ENCODE measurements at regions not wholly inside any gene's neighbourhood (a gene's known extent, or its start where the extent isn't known, plus 50 kb on each side); places are given as distances from the start of the nearest gene placed in this dataset.

- no peak overlapping the region for H3K4me3 ChIP-seq (ENCODE audit: low read depth, low read length)
- no peaks in the 10 kb centered on the region for H3K36me3 ChIP-seq (ENCODE audit: control insufficient read depth, insufficient read depth, low read length)
- no peak overlapping the region for H3K9ac ChIP-seq (ENCODE audit: low read length)
- H3K27me3 ChIP-seq (ENCODE audit: control insufficient read depth, insufficient read depth, low read length), result no peaks in the 10 kb centered on the region
- no peaks in the 10 kb centered on the region for H3K9me3 ChIP-seq (ENCODE audit: control insufficient read depth, insufficient read depth, low read depth, low read length)
- H3K27ac ChIP-seq (ENCODE audit: low read depth, low read length), result no peak overlapping the region
- H3K4me1 ChIP-seq (ENCODE audit: control insufficient read depth, insufficient read depth, low read length), result no peaks in the 10 kb centered on the region
Observed at GRCh38 chr3:102020735-102021134, 171.4 kb downstream of the NFKBIZ start.

GRCh38 chr3:102024270-102024904 is 175.1 kb downstream of the NFKBIZ start:
- no peaks in the 10 kb centered on the region for H3K4me1 ChIP-seq (ENCODE audit: control insufficient read depth, insufficient read depth, low read length)
- no peaks in the 10 kb centered on the region for H3K9me3 ChIP-seq (ENCODE audit: control insufficient read depth, insufficient read depth, low read depth, low read length)
- H3K9ac ChIP-seq (ENCODE audit: low read length), result no peak overlapping the region

GRCh38 chr3:102025606-102026270 is 176.4 kb downstream of the NFKBIZ start:
- no peak overlapping the region for H3K4me3 ChIP-seq (ENCODE audit: low read depth, low read length)
- H3K27ac ChIP-seq (ENCODE audit: low read depth, low read length), result no peak overlapping the region
- no peak overlapping the region for H3K9ac ChIP-seq (ENCODE audit: low read length)
- H3K36me3 ChIP-seq (ENCODE audit: control insufficient read depth, insufficient read depth, low read length), result no peaks in the 10 kb centered on the region
- H3K4me1 ChIP-seq (ENCODE audit: control insufficient read depth, insufficient read depth, low read length), result no peaks in the 10 kb centered on the region
- H3K27me3 ChIP-seq (ENCODE audit: control insufficient read depth, insufficient read depth, low read length), result no peaks in the 10 kb centered on the region
- no peaks in the 10 kb centered on the region for H3K9me3 ChIP-seq (ENCODE audit: control insufficient read depth, insufficient read depth, low read depth, low read length)

More at GRCh38 chr3:102024270-102024904, 175.1 kb downstream of the NFKBIZ start:
- Histone ChIP-seq H3K36me3 (ENCODE audit: control insufficient read depth, insufficient read depth, low read length) (no peaks in the 10 kb centered on the region), H3K27me3 (ENCODE audit: control insufficient read depth, insufficient read depth, low read length) (no peaks in the 10 kb centered on the region), H3K27ac (ENCODE audit: low read depth, low read length) (no peak overlapping the region), H3K4me3 (ENCODE audit: low read depth, low read length) (no peak overlapping the region)

- Histone ChIP-seq H3K9me3 (ENCODE audit: control insufficient read depth, insufficient read depth, low read depth, low read length) (no peaks in the 10 kb centered on the region), H3K27ac (ENCODE audit: low read depth, low read length) (no peak overlapping the region), H3K27me3 (ENCODE audit: control insufficient read depth, insufficient read depth, low read length) (no peaks in the 10 kb centered on the region), H3K9ac (ENCODE audit: low read length) (no peak overlapping the region), H3K4me3 (ENCODE audit: low read depth, low read length) (no peak overlapping the region), H3K4me1 (ENCODE audit: control insufficient read depth, insufficient read depth, low read length) (no peaks in the 10 kb centered on the region), H3K36me3 (ENCODE audit: control insufficient read depth, insufficient read depth, low read length) (no peaks in the 10 kb centered on the region)
Observed at GRCh38 chr3:102026656-102027055, 177.3 kb downstream of the NFKBIZ start.

DNA sequence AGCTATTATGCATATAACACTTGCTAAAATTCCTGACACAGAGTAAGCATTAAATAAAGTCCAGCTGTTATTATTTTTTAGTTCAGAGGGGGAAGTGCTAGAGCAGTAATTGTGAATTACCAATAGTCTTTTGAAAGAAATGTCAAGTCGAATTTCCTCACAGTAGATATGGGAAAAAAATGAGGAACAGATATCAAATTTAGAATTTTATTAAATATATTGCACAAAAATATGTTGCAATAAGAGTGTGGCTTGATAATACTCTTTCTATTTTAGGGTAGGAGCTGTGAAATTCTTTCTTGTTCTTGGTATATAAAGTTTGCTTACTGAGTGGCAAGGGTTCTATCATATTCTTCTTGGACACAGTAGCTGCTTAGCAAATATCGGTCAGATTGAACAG is 181.3 kb downstream of the NFKBIZ start:
- no peaks in the 10 kb centered on the region for H3K27me3 ChIP-seq (ENCODE audit: control insufficient read depth, insufficient read depth, low read length)
- H3K27ac ChIP-seq (ENCODE audit: low read depth, low read length), result no peak overlapping the region
- no peak overlapping the region for H3K4me3 ChIP-seq (ENCODE audit: low read depth, low read length)
- no peaks in the 10 kb centered on the region for H3K9me3 ChIP-seq (ENCODE audit: control insufficient read depth, insufficient read depth, low read depth, low read length)
- no peaks in the 10 kb centered on the region for H3K4me1 ChIP-seq (ENCODE audit: control insufficient read depth, insufficient read depth, low read length)
- no peak overlapping the region for H3K9ac ChIP-seq (ENCODE audit: low read length)
- H3K36me3 ChIP-seq (ENCODE audit: control insufficient read depth, insufficient read depth, low read length), result no peaks in the 10 kb centered on the region

DNA sequence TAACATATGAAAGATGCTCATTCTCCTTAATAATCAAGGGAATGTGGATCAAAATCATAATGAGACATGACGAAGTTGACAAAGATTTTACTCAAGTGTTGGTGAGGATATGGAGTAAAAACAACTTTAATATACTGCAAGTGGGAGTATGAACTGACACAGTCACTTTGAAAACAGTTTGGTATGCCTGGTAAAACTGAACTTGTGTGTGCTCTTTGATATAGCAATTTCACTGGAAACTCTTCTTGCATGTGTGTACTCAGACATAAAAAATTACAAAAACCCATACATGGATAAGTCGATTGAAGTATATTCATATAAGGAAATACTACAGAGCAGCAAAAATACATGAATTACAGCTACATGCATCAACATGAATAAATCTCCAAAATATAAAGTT is 182.5 kb downstream of the NFKBIZ start:
- Histone ChIP-seq H3K9ac (ENCODE audit: low read length) (no peak overlapping the region), H3K36me3 (ENCODE audit: control insufficient read depth, insufficient read depth, low read length) (no peaks in the 10 kb centered on the region), H3K4me3 (ENCODE audit: low read depth, low read length) (no peak overlapping the region), H3K27ac (ENCODE audit: low read depth, low read length) (no peak overlapping the region), H3K27me3 (ENCODE audit: control insufficient read depth, insufficient read depth, low read length) (no peaks in the 10 kb centered on the region), H3K4me1 (ENCODE audit: control insufficient read depth, insufficient read depth, low read length) (no peaks in the 10 kb centered on the region), H3K9me3 (ENCODE audit: control insufficient read depth, insufficient read depth, low read depth, low read length) (no peaks in the 10 kb centered on the region)

DNA sequence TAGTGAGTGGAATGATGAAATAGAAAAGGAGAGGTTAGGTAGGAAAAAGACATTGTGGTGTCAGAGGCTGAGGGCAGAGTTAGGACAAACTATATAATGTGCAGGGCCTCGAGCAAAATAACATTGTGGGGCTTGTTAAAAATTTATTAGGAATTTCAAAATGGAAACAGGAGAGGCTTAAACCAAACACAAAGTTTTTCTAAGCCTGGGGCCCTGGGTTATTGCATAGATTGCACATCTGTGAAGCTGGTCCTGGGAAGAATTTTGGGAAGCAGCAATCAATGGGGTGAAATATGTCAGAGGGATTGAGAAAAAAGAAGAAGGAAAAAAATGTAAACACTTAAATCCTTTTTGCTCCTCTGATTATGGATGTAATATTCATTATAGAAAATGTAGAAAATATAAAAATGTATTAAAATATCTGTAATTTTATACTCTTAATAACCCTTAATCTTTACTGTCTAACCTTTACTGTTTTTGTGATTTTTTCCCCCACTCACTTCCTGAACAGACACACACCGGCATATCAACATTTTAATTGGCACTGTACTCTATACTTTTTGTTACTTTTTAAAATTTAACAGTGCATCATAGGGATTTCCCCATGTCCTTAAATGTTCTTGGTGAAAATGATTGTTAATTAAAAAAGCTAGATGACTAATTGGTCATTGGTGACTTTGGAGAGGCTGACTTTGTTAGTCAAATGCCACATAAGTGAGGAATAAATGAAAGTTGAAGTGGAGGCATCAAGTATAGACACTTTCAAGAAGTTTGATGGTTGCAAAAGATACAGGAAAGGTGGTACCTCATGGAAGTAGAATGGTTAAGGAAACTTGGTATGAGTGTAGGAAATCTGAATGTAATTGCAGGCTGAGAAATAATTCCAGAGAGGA is 183.4 kb downstream of the NFKBIZ start:
- Histone ChIP-seq H3K27me3 (ENCODE audit: control insufficient read depth, insufficient read depth, low read length) (no peaks in the 10 kb centered on the region), H3K27ac (ENCODE audit: low read depth, low read length) (no peak overlapping the region)

DNA sequence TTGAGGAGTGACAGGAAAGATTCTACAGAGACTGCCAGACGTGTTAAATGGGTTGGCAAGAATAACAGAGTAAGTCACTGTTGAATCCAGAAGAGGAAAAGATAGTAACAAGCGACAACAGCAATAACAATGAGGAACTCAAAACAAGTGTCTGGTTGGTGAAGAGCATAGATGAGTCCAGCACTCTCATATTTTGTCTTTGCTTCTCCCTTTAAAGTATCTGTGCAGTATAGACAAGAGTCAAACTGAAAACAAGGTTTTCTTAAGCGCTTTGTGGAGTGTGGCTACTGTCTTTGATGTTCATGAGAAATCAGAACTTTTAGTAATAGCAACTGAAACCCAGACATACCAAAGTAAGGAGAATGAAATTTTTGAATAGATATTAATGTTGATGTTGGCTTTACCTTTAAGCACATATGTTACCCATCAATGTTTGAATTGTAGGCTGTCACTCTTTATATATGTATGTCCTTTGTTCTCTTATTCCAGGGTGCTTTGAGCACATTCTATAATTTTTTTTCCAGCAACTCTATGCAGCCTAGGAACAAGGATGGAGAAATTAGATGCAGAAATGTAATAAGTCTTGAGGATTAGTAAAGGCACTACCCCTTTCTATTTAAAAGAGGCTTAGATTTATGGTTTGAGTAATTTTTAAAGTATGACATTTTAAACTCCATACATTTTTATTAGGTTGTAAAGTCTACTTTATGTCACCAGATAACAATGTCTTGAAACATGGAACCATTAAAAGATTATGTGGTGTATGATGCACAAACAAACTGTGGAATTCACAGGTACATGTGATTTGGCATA is 185.5 kb downstream of the NFKBIZ start:
- H3K27me3 ChIP-seq (ENCODE audit: control insufficient read depth, insufficient read depth, low read length), result no peaks in the 10 kb centered on the region
- no peak overlapping the region for H3K27ac ChIP-seq (ENCODE audit: low read depth, low read length)
- no peaks in the 10 kb centered on the region for H3K36me3 ChIP-seq (ENCODE audit: control insufficient read depth, insufficient read depth, low read length)
- no peaks in the 10 kb centered on the region for H3K4me1 ChIP-seq (ENCODE audit: control insufficient read depth, insufficient read depth, low read length)
- no peak overlapping the region for H3K9ac ChIP-seq (ENCODE audit: low read length)
- H3K9me3 ChIP-seq (ENCODE audit: control insufficient read depth, insufficient read depth, low read depth, low read length), result peaks cover 7% of the 10 kb centered on the region
- H3K4me3 ChIP-seq (ENCODE audit: low read depth, low read length), result no peak overlapping the region

More for the DNA sequence above, 183.4 kb downstream of the NFKBIZ start:
- Histone ChIP-seq H3K9me3 (ENCODE audit: control insufficient read depth, insufficient read depth, low read depth, low read length) (no peaks in the 10 kb centered on the region), H3K9ac (ENCODE audit: low read length) (no peak overlapping the region), H3K4me1 (ENCODE audit: control insufficient read depth, insufficient read depth, low read length) (no peaks in the 10 kb centered on the region), H3K4me3 (ENCODE audit: low read depth, low read length) (no peak overlapping the region), H3K36me3 (ENCODE audit: control insufficient read depth, insufficient read depth, low read length) (no peaks in the 10 kb centered on the region)

GRCh38 chr3:102036017-102036416 is 186.7 kb downstream of the NFKBIZ start:
- H3K4me1 ChIP-seq (ENCODE audit: control insufficient read depth, insufficient read depth, low read length), result no peaks in the 10 kb centered on the region
- H3K9me3 ChIP-seq (ENCODE audit: control insufficient read depth, insufficient read depth, low read depth, low read length), result peaks cover 11% of the 10 kb centered on the region
- no peaks in the 10 kb centered on the region for H3K27me3 ChIP-seq (ENCODE audit: control insufficient read depth, insufficient read depth, low read length)
- H3K27ac ChIP-seq (ENCODE audit: low read depth, low read length), result no peak overlapping the region
- no peak overlapping the region for H3K9ac ChIP-seq (ENCODE audit: low read length)
- H3K36me3 ChIP-seq (ENCODE audit: control insufficient read depth, insufficient read depth, low read length), result no peaks in the 10 kb centered on the region
- no peak overlapping the region for H3K4me3 ChIP-seq (ENCODE audit: low read depth, low read length)

DNA sequence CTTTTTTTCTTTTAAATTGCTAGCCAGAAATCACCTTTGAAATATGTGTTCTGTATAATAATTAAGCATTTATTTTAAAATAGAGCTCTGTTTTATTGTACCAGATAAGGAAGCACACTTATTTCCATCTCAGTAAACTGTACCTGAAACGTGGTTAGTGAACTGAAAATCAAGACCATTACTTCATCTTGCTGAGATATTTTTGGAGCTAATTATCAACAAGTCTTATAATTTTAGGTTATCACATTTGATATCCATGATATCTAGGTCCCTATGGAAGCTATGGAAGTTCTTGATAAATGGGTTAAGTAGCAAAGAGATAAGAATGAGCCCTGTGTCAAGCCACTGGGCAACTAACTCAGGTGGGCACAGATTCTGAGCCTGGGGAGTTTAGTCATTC is 187.2 kb downstream of the NFKBIZ start:
- Histone ChIP-seq H3K9me3 (ENCODE audit: control insufficient read depth, insufficient read depth, low read depth, low read length) (peaks cover 11% of the 10 kb centered on the region), H3K27me3 (ENCODE audit: control insufficient read depth, insufficient read depth, low read length) (no peaks in the 10 kb centered on the region), H3K9ac (ENCODE audit: low read length) (no peak overlapping the region), H3K27ac (ENCODE audit: low read depth, low read length) (no peak overlapping the region), H3K4me1 (ENCODE audit: control insufficient read depth, insufficient read depth, low read length) (no peaks in the 10 kb centered on the region), H3K4me3 (ENCODE audit: low read depth, low read length) (no peak overlapping the region), H3K36me3 (ENCODE audit: control insufficient read depth, insufficient read depth, low read length) (no peaks in the 10 kb centered on the region)
